Mucosa of descending colon (tissue), 3 donors: ENCODE measurements at regions not wholly inside any gene's neighbourhood (a gene's known extent, or its start where the extent isn't known, plus 50 kb on each side); places are given as distances from the start of the nearest gene placed in this dataset.
"Not testable (repeated sequence)": the region's sequence is repeated elsewhere in the genome, so short reads cannot be mapped to it uniquely, and the experiment has no call there.

Experiments used
- ATAC-seq: fragments of 200-7000 bp; cut with Tn5 transposase; one replicate; pipeline ENCODE4 v1.9.1; 2020; ENCODE audit warnings: mild to moderate bottlenecking, moderate library complexity
- DNase-seq, 3 donors: peaks; one replicate each; pipeline ENCODE4 v3.0.0-alpha.2; 2020
- H3K36me3 ChIP-seq: fragments of 200-600 bp; one replicate; pipeline ENCODE4 v1.8.0; 2021; ENCODE audit warnings: low read depth, mild to moderate bottlenecking
- H3K4me1 ChIP-seq: fragments of 200-600 bp; one replicate; pipeline ENCODE4 v1.8.0; 2021; ENCODE audit warnings: low read depth, mild to moderate bottlenecking
- H3K4me3 ChIP-seq: fragments of 200-600 bp; one replicate; pipeline ENCODE4 v1.8.0; 2021; ENCODE audit warnings: mild to moderate bottlenecking
- H3K9me3 ChIP-seq: fragments of 200-600 bp; one replicate; pipeline ENCODE4 v1.8.0; 2021; ENCODE audit warnings: mild to moderate bottlenecking
- intact Hi-C, 2 donors: fragments of 100-400 bp; cut with DNase I in 1 of 2; cut with micrococcal nuclease in 1 of 2; formaldehyde crosslinking; loops; one replicate each; pipeline versions ENCODE4 v1.11.0 to v1.11.1; 2022; cut with DNase I, micrococcal nuclease
- TF ChIP-seq, protein P1 (sequence below): fragments of 200-600 bp; IDR thresholded peaks from one replicate; pipeline ENCODE4 v1.8.0; 2022; ENCODE audit warnings: antibody characterized with exemption, mild to moderate bottlenecking
- donor health status: DM: no; HTN: no; CAD: no; lungs with moderate emphysema.
- donor health status: DM: no; HTN: no; CAD: no.
- donor health status: DM: no; HTN: yes; CAD: no.

- DNase-seq = peak; percentile 84 to 88 (median 87)
- H3K9me3 ChIP-seq = no peaks in the 10 kb centered on the region
- TF ChIP-seq, protein P1, sequence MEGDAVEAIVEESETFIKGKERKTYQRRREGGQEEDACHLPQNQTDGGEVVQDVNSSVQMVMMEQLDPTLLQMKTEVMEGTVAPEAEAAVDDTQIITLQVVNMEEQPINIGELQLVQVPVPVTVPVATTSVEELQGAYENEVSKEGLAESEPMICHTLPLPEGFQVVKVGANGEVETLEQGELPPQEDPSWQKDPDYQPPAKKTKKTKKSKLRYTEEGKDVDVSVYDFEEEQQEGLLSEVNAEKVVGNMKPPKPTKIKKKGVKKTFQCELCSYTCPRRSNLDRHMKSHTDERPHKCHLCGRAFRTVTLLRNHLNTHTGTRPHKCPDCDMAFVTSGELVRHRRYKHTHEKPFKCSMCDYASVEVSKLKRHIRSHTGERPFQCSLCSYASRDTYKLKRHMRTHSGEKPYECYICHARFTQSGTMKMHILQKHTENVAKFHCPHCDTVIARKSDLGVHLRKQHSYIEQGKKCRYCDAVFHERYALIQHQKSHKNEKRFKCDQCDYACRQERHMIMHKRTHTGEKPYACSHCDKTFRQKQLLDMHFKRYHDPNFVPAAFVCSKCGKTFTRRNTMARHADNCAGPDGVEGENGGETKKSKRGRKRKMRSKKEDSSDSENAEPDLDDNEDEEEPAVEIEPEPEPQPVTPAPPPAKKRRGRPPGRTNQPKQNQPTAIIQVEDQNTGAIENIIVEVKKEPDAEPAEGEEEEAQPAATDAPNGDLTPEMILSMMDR = no peak
- no peak overlapping the region for H3K4me3 ChIP-seq
- intact Hi-C loops = loop anchor here (2.0 to 5.0 kb wide), 2 partner anchors 162 kb away; partner anchors contain the start of gene TBL1XR1 (in 2 of the 2)
- no peaks in the 10 kb centered on the region for H3K36me3 ChIP-seq
- H3K4me1 ChIP-seq = peaks cover 54% of the 10 kb centered on the region
- ATAC-seq = peak; percentile 74
Measured at GRCh38 chr3:177358977-177359592, 161.8 kb upstream of the TBL1XR1 start.

DNA sequence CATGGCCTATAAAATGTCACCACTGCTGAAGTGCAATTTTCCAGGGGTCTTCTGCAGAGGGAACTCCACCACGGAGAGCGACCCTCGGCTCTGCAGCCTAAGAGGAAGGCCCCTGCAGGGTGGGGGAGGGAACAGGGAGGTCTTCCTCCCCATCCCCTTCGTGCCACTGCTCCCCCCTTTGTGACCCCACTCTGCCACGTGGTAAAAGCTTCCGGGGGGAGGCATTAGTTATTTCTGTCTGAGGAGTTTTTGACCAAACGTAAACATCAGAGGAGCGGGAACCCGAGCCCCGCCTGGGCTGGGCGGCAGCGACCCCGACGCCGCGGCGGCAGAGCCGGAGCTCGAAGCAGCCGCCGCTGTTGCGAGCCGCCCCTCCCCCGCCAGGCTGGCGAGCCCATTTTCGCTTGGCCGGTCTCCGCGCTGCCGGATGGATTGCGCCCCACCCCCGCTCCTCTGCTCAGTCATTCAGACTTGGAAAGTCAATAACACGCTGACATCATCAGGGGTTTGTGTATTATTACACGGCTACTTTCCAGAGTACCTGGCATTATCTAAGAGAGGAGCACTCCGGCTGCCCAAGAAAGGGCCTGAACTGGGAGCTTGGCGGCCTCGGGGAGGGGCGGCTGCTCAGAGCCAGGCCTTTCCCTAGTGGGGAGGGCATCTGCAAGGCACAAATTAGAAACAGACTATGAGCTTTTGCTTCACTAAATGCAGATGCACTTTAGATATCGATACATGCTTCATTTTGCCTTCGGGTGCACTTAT lies 162.5 kb upstream of the TBL1XR1 start:
- H3K4me1 ChIP-seq = peaks cover 54% of the 10 kb centered on the region
- intact Hi-C loops = loop anchor here (2.0 to 10.0 kb wide), 4 partner anchors 162 to 307 kb away; partner anchors contain the start of gene TBL1XR1 (in 2 of the 2)
- no peaks in the 10 kb centered on the region for H3K9me3 ChIP-seq
- H3K4me3 ChIP-seq = peak overlapping the region; percentile 6
- peak; percentile 97 to 98 (median 98) for DNase-seq
- ATAC-seq = peak; percentile 84
- TF ChIP-seq, protein P1 = no peak
- no peaks in the 10 kb centered on the region for H3K36me3 ChIP-seq

- TF ChIP-seq, protein P1 = no peak
- DNase-seq (no peak), ATAC-seq (no peak)
- intact Hi-C loops = loop anchor here (5.0 to 10.0 kb wide), 2 partner anchors 307 to 309 kb away; no protein-coding TSS in a partner anchor
- peaks cover 52% of the 10 kb centered on the region for H3K4me1 ChIP-seq
- no peaks in the 10 kb centered on the region for H3K9me3 ChIP-seq
- no peaks in the 10 kb centered on the region for H3K36me3 ChIP-seq
- no peak overlapping the region for H3K4me3 ChIP-seq
Measured at GRCh38 chr3:177361081-177361938, 164.0 kb upstream of the TBL1XR1 start.

DNA sequence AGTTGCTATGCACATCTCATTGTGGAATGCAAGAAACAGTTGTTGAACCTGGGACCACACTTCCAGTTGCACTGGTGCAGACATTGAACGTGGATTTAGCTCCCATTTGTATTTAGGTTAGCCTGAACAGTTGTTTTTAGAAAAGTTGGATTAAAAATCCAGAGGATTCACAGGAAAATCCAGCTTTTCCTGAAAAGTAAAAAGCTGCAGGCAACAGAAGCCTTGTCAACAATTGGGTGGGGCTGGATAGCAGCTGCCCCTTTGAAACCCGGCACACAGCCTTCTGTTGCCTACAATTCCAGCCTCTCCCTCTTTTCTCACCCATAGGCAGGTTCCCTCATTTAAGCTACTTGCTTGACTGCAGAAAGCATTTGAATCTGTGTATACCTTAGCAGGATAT lies 165.3 kb upstream of the TBL1XR1 start:
- TF ChIP-seq, protein P1 = no peak
- Histone ChIP-seq H3K4me1 (peaks cover 39% of the 10 kb centered on the region), H3K9me3 (no peaks in the 10 kb centered on the region), H3K36me3 (no peaks in the 10 kb centered on the region), H3K4me3 (no peak overlapping the region)
- ATAC-seq (no peak), DNase-seq (peak in 1 of 3 donors; percentile 49)
- intact Hi-C loops = loop anchor here (5.0 to 10.0 kb wide), 2 partner anchors 308 to 310 kb away; no protein-coding TSS in a partner anchor

GRCh38 chr3:177364236-177364635 lies 167.0 kb upstream of the TBL1XR1 start:
- H3K9me3 ChIP-seq = no peaks in the 10 kb centered on the region
- H3K4me3 ChIP-seq = no peak overlapping the region
- DNase-seq = no peak
- TF ChIP-seq, protein P1 = no peak
- no peaks in the 10 kb centered on the region for H3K36me3 ChIP-seq
- ATAC-seq = no peak
- intact Hi-C loops = loop anchor here (5.0 to 10.0 kb wide), 2 partner anchors 309 to 312 kb away; no protein-coding TSS in a partner anchor
- H3K4me1 ChIP-seq = peaks cover 29% of the 10 kb centered on the region

DNA sequence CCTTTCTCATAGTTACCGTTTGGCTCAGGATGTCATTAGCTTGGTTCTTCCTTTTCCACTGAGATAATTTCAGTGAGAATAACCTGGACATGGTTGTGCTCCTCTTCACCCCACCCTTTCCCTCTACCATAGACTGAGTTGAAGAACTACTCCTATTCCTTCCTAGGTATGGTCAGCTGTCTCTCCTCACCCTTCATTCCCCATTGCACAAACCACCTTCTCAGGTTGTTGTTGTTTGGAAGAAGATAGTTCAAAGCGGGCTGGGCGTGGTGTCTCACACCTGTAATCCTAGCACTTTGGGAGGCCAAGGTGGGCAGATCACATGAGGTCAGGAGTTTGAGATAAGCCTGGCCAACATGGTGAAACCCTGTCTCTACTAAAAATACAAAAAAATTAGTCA lies 168.0 kb upstream of the TBL1XR1 start:
- not testable (repeated sequence) for H3K4me3 ChIP-seq, H3K36me3 ChIP-seq, H3K9me3 ChIP-seq, DNase-seq, ATAC-seq
- H3K4me1 ChIP-seq = peaks cover 21% of the 10 kb centered on the region
- intact Hi-C loops = loop anchor here in 1 of 2 donors (10.0 kb wide), 1 partner anchor 310 kb away; no protein-coding TSS in a partner anchor
